ENCODE measurements at regions not wholly inside any gene's neighbourhood (a gene's known extent, or its start where the extent isn't known, plus 50 kb on each side); places are given as distances from the start of the nearest gene placed in this dataset.

GRCh38 chr10:3982746-3983442, 197.9 kb upstream of the KLF6 start:
- no peak for TF ChIP-seq POLR2A (IDR thresholded peaks at IDR 0.05)
- no peak for TF ChIP-seq EP300 (IDR thresholded peaks at IDR 0.05)
- TF ChIP-seq CTCF (IDR thresholded peaks at IDR 0.05), result no peak
